ENCODE measurements at regions not wholly inside any gene's neighbourhood (a gene's known extent, or its start where the extent isn't known, plus 50 kb on each side); places are given as distances from the start of the nearest gene placed in this dataset.

DNA sequence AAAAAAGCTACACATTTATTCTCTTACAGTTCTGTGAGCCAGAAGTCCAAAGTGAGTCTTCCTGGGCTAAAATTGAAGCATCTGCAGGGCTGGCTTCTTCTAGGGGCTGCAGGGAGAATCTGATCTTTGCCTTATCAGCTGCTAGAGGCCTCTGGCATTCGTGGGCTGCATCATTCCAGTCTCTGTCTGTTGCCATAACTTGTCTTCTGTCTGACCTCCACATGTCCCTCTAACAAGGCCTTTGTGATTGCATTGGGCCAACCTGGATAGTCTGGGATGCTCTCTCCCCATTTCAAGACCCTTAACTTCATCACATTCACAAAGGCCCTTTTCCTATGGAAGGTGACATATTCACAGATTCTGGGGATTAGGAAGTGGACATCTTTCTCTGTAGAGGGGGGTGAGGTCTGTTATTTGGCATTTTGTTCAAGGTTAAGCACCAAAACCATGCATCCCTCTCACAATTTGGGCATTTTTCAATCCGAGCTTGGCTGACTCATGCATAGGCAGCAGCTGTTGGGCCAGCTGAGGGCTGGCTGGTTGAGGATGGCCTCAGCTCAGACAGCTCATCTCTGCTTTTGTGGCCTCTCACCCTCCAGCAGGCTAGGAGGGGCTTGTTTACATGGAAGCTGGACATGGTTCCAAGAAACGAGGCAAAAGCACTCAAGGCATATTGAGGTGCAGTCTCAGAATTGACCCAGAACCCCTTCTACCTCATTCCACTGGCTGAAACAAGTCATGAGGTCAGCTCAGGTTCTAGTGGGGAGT lies 116.1 kb upstream of the NXT1 start:
- no peak for TF ChIP-seq SP1 (IDR thresholded peaks at IDR 0.05)
- TF ChIP-seq EGR1 (IDR thresholded peaks at IDR 0.05; ENCODE audit: low read depth in 2 of 2): no peak
- TF ChIP-seq, protein P1, sequence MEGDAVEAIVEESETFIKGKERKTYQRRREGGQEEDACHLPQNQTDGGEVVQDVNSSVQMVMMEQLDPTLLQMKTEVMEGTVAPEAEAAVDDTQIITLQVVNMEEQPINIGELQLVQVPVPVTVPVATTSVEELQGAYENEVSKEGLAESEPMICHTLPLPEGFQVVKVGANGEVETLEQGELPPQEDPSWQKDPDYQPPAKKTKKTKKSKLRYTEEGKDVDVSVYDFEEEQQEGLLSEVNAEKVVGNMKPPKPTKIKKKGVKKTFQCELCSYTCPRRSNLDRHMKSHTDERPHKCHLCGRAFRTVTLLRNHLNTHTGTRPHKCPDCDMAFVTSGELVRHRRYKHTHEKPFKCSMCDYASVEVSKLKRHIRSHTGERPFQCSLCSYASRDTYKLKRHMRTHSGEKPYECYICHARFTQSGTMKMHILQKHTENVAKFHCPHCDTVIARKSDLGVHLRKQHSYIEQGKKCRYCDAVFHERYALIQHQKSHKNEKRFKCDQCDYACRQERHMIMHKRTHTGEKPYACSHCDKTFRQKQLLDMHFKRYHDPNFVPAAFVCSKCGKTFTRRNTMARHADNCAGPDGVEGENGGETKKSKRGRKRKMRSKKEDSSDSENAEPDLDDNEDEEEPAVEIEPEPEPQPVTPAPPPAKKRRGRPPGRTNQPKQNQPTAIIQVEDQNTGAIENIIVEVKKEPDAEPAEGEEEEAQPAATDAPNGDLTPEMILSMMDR (IDR thresholded peaks at IDR 0.05; ENCODE audit: low read depth, low read length, missing input control): no peak
- no peak for TF ChIP-seq RAD21 (IDR thresholded peaks at IDR 0.05)
- TF ChIP-seq, protein P2, sequence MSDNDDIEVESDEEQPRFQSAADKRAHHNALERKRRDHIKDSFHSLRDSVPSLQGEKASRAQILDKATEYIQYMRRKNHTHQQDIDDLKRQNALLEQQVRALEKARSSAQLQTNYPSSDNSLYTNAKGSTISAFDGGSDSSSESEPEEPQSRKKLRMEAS (IDR thresholded peaks at IDR 0.05): no peak
- no peak for TF ChIP-seq YY1 (IDR thresholded peaks at IDR 0.05)
- TF ChIP-seq, protein P3, sequence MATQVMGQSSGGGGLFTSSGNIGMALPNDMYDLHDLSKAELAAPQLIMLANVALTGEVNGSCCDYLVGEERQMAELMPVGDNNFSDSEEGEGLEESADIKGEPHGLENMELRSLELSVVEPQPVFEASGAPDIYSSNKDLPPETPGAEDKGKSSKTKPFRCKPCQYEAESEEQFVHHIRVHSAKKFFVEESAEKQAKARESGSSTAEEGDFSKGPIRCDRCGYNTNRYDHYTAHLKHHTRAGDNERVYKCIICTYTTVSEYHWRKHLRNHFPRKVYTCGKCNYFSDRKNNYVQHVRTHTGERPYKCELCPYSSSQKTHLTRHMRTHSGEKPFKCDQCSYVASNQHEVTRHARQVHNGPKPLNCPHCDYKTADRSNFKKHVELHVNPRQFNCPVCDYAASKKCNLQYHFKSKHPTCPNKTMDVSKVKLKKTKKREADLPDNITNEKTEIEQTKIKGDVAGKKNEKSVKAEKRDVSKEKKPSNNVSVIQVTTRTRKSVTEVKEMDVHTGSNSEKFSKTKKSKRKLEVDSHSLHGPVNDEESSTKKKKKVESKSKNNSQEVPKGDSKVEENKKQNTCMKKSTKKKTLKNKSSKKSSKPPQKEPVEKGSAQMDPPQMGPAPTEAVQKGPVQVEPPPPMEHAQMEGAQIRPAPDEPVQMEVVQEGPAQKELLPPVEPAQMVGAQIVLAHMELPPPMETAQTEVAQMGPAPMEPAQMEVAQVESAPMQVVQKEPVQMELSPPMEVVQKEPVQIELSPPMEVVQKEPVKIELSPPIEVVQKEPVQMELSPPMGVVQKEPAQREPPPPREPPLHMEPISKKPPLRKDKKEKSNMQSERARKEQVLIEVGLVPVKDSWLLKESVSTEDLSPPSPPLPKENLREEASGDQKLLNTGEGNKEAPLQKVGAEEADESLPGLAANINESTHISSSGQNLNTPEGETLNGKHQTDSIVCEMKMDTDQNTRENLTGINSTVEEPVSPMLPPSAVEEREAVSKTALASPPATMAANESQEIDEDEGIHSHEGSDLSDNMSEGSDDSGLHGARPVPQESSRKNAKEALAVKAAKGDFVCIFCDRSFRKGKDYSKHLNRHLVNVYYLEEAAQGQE (IDR thresholded peaks at IDR 0.05): no peak
- TF ChIP-seq TAF1 (conservative IDR thresholded peaks at IDR 0.05): no peak
